CD4-positive, alpha-beta T cell (primary cell): ENCODE measurements at regions not wholly inside any gene's neighbourhood (a gene's known extent, or its start where the extent isn't known, plus 50 kb on each side); places are given as distances from the start of the nearest gene placed in this dataset.

ENCODE experiments used
- ATAC-seq: fragments of 200-7000 bp; cut with Tn5 transposase; one replicate; pipeline ENCODE4 v1.10.0; 2022; ENCODE audit warnings: mild to moderate bottlenecking; ENCODE audit not compliant: poor library complexity
- CTCF ChIA-PET: fragments of 350-600 bp; sonication (Branson Sonifier 250); formaldehyde crosslinking; loops from one replicate; lab custom pipeline; 2021; ENCODE audit warnings: antibody characterized with exemption, inconsistent platforms; lab: Charles Lee
- POLR2A ChIA-PET: fragments of 350-600 bp; sonication (Branson Sonifier 250); formaldehyde crosslinking; loops from one replicate; lab custom pipeline; 2021; ENCODE audit warnings: antibody characterized with exemption, inconsistent platforms; lab: Charles Lee
- DNase-seq, 14 experiments: peaks; one replicate each; pipeline ENCODE4 v3.0.0-alpha.2; 2013 to 2020; ENCODE audit warnings: mixed read lengths in 2 of 14
- H3K27ac ChIP-seq, 2 donors: one replicate each; pipeline versions ENCODE4 v1.5.1 to v1.7.0; 2013; ENCODE audit warnings: low read length in 2 of 2, low read depth in 1 of 2, mild to moderate bottlenecking in 1 of 2
- H3K27me3 ChIP-seq, 2 experiments: 1 replicate in 1 of 2; 2 replicates in 1 of 2; pipeline versions ENCODE4 v1.6.1 to v1.7.0; 2013; ENCODE audit warnings: low read length in 2 of 2, control low read depth in 1 of 2, mild to moderate bottlenecking in 1 of 2, moderate library complexity in 1 of 2; ENCODE audit not compliant: insufficient read depth in 2 of 2, control insufficient read depth in 1 of 2
- H3K36me3 ChIP-seq: one replicate; pipeline ENCODE4 v1.6.1; 2013; ENCODE audit warnings: low read length, control low read depth; ENCODE audit not compliant: insufficient read depth
- H3K4me1 ChIP-seq: one replicate; pipeline ENCODE4 v1.6.1; 2013; ENCODE audit warnings: low read length, control low read depth; ENCODE audit not compliant: insufficient read depth
- H3K4me3 ChIP-seq: one replicate; pipeline ENCODE4 v1.5.1; 2013; ENCODE audit warnings: mild to moderate bottlenecking, low read length, moderate library complexity
- H3K9me3 ChIP-seq, 2 experiments: 1 replicate in 1 of 2; 2 replicates in 1 of 2; pipeline versions ENCODE4 v1.6.1 to v1.7.0; 2013; ENCODE audit warnings: low read length in 2 of 2, mild to moderate bottlenecking in 2 of 2, control low read depth in 1 of 2, moderate library complexity in 1 of 2; ENCODE audit not compliant: control insufficient read depth in 1 of 2, insufficient read depth in 1 of 2
- H3K27ac Mint-ChIP-seq: one replicate; pipeline ENCODE4 v1.8.0; 2020; ENCODE audit warnings: mixed read lengths
- H3K27me3 Mint-ChIP-seq: one replicate; pipeline ENCODE4 v1.8.0; 2021; ENCODE audit warnings: mixed read lengths
- H3K36me3 Mint-ChIP-seq: one replicate; pipeline ENCODE4 v1.8.0; 2021; ENCODE audit warnings: low read depth, mixed read lengths
- H3K4me1 Mint-ChIP-seq: one replicate; pipeline ENCODE4 v1.8.0; 2021; ENCODE audit warnings: low read depth, mixed read lengths
- H3K4me3 Mint-ChIP-seq: one replicate; pipeline ENCODE4 v1.8.0; 2020; ENCODE audit warnings: mild to moderate bottlenecking, mixed read lengths
- H3K9me3 Mint-ChIP-seq: one replicate; pipeline ENCODE4 v1.8.0; 2020; ENCODE audit warnings: mixed read lengths
- intact Hi-C, 2 experiments: fragments of 100-400 bp; cut with DNase I in 1 of 2; cut with micrococcal nuclease in 1 of 2; formaldehyde crosslinking; loops; one replicate each; pipeline versions ENCODE4 v1.15.1 to v1.9.0; 2023 to 2025; cut with DNase I, micrococcal nuclease
- TF ChIP-seq, protein P1 (sequence below): fragments of 200-600 bp; IDR thresholded peaks from one replicate; pipeline ENCODE4 v1.8.0; 2022; ENCODE audit warnings: antibody characterized with exemption, mild to moderate bottlenecking

DNA sequence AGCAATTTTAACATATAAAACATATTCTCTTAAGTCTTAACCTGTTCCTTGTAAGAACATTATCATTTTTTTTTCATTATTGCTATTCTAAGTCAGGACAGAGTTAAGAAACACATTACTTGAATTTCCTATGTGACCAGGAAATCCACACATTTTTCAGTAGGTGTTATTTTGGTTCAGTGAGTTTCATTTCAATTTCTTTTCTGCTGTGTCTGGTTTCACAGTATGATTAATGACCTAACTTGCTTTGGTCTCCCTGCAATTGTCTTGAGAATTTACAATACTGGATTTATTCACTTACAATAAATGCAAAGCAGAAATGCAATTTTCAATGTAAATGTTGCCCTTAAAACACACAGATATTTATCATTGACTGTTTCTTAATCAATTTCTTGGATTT, 396.9 kb upstream of the TMTC1 start:
- Histone ChIP-seq H3K4me1 (no peaks in the 10 kb centered on the region), H3K9me3 (no peaks in the 10 kb centered on the region), H3K27ac (no peak overlapping the region), H3K4me3 (no peak overlapping the region), H3K27me3 (no peaks in the 10 kb centered on the region), H3K36me3 (no peaks in the 10 kb centered on the region)
- no peaks in the 10 kb centered on the region for H3K36me3 Mint-ChIP-seq
- no peaks in the 10 kb centered on the region for H3K9me3 Mint-ChIP-seq
- no peak overlapping the region for H3K27ac Mint-ChIP-seq
- H3K27me3 Mint-ChIP-seq = no peaks in the 10 kb centered on the region
- ATAC-seq = no peak
- no peaks in the 10 kb centered on the region for H3K4me1 Mint-ChIP-seq
- intact Hi-C loops = no loop called here
- TF ChIP-seq, protein P1, sequence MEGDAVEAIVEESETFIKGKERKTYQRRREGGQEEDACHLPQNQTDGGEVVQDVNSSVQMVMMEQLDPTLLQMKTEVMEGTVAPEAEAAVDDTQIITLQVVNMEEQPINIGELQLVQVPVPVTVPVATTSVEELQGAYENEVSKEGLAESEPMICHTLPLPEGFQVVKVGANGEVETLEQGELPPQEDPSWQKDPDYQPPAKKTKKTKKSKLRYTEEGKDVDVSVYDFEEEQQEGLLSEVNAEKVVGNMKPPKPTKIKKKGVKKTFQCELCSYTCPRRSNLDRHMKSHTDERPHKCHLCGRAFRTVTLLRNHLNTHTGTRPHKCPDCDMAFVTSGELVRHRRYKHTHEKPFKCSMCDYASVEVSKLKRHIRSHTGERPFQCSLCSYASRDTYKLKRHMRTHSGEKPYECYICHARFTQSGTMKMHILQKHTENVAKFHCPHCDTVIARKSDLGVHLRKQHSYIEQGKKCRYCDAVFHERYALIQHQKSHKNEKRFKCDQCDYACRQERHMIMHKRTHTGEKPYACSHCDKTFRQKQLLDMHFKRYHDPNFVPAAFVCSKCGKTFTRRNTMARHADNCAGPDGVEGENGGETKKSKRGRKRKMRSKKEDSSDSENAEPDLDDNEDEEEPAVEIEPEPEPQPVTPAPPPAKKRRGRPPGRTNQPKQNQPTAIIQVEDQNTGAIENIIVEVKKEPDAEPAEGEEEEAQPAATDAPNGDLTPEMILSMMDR = no peak
- no peak overlapping the region for H3K4me3 Mint-ChIP-seq
- CTCF ChIA-PET = no interaction called here
- DNase-seq = no peak
- POLR2A ChIA-PET = no interaction called here

DNA sequence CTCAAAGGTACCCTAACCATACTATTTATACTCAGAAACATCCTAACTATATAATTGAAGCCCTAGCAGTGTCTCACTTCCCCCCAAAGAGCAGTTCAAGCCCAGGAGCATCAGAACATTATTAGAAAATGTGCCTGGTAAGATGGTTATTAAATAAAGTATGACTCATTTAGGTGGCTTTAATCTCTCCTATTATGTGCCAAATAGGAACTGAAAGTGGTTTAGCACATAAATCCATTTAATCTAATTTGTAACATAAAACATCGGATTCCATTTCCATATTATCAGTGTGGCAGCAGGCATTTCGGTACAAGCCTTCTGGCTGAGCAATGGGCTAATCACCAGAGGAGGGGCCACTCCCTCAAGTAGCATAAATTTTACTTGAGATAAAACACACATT, 395.2 kb upstream of the TMTC1 start:
- H3K9me3 ChIP-seq = no peaks in the 10 kb centered on the region
- Mint-ChIP-seq H3K4me1 (no peaks in the 10 kb centered on the region), H3K27ac (no peak overlapping the region), H3K27me3 (no peaks in the 10 kb centered on the region), H3K9me3 (no peaks in the 10 kb centered on the region), H3K4me3 (no peak overlapping the region), H3K36me3 (no peaks in the 10 kb centered on the region)
- ChIA-PET CTCF (no interaction called here), POLR2A (no interaction called here)
- ATAC-seq (no peak), DNase-seq (no peak)
- H3K27ac ChIP-seq = no peak overlapping the region
- H3K4me3 ChIP-seq = no peak overlapping the region
- intact Hi-C loops = no loop called here
- H3K4me1 ChIP-seq = no peaks in the 10 kb centered on the region
- H3K36me3 ChIP-seq = no peaks in the 10 kb centered on the region
- no peaks in the 10 kb centered on the region for H3K27me3 ChIP-seq
- TF ChIP-seq, protein P1 = no peak

DNA sequence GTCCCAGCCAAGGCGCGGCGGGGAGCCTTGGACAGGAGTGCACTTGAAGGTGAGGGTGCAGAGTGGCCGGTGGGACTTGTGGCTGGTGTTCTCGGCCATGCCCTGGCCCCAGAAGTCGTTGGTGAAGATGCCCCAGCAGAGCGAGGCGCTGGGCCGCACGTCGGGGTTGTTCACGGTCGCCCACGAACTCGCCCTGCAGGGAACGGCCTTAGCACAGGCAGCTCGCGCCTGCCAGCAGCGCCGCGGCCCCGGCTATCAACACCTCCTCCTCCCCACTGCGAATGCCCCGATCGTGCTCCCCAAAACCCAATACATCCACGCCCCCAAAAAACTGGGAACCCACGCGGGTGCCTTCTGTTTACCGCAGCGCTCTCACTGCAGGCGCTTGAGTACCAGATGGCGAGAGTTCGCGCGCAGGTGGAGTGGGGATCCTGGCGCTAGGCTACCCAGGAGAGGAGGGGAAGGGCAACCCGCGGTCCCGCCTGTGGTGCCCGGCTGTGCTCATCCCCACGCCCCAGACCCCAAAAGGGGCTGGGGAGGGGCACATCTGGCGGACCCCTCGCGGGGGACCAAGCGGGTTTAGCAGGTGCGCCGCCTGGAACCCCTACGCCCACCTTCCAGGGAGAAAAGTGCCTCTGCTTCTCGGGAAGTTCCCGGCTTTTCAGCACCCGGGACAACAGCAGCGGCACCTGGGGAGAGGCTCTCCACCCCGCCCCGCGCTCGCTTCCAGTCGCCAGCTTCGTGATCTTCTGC, 386.3 kb upstream of the TMTC1 start:
- Histone ChIP-seq H3K9me3 (peaks cover 0 to 14% of the 10 kb centered on the region in 2 experiments), H3K4me3 (no peak overlapping the region), H3K27ac (no peak overlapping the region), H3K36me3 (no peaks in the 10 kb centered on the region), H3K27me3 (peaks cover 2 to 7% of the 10 kb centered on the region in 2 experiments), H3K4me1 (no peaks in the 10 kb centered on the region)
- no peak for DNase-seq
- Mint-ChIP-seq H3K4me1 (no peaks in the 10 kb centered on the region), H3K4me3 (no peak overlapping the region), H3K27ac (no peak overlapping the region), H3K27me3 (peaks cover 24% of the 10 kb centered on the region), H3K36me3 (no peaks in the 10 kb centered on the region), H3K9me3 (no peaks in the 10 kb centered on the region)
- ChIA-PET POLR2A (no interaction called here), CTCF (no interaction called here)
- intact Hi-C loops = no loop called here
- no peak for ATAC-seq
- TF ChIP-seq, protein P1 = no peak
